Mammary epithelial cell (primary cell): ENCODE measurements at regions not wholly inside any gene's neighbourhood (a gene's known extent, or its start where the extent isn't known, plus 50 kb on each side); places are given as distances from the start of the nearest gene placed in this dataset.

Experiments
- EZH2 ChIP-seq: IDR thresholded peaks from 2 replicates; pipeline ENCODE4 v1.6.1; 2012; ENCODE audit warnings: low read length, inconsistent platforms, borderline replicate concordance
- TF ChIP-seq, protein P1 (sequence below), 2 donors: IDR thresholded peaks in 1 of 2; conservative IDR thresholded peaks in 1 of 2; 2 replicates each; pipeline ENCODE4 v1.5.1; 2011 to 2012; ENCODE audit warnings: inconsistent platforms in 2 of 2, low read length in 2 of 2, mild to moderate bottlenecking in 2 of 2, control low read depth in 1 of 2, low read depth in 1 of 2; ENCODE audit not compliant: insufficient read depth in 1 of 2; ENCODE audit errors: extremely low read depth in 1 of 2

DNA sequence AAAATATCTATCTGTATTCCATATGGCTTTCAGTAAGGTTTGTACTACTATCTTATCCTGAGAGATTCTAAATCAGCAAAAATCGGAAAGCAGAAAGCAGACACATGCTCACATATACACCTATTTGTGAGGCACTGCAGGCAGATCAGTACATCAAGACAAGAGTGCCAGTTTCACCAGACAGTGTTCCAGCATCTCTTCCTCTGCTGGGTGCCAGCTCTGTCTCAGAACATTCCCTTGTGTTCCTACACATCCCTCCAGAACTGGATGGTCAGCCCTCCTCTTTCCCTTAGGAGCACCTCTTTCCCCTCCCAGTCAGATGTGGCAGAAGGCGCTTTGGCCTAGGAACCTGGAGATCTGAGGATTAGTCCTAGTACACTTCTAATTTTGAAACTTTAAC lies 121.3 kb upstream of the IL12A start:
- no peak for TF ChIP-seq EZH2
- TF ChIP-seq, protein P1, sequence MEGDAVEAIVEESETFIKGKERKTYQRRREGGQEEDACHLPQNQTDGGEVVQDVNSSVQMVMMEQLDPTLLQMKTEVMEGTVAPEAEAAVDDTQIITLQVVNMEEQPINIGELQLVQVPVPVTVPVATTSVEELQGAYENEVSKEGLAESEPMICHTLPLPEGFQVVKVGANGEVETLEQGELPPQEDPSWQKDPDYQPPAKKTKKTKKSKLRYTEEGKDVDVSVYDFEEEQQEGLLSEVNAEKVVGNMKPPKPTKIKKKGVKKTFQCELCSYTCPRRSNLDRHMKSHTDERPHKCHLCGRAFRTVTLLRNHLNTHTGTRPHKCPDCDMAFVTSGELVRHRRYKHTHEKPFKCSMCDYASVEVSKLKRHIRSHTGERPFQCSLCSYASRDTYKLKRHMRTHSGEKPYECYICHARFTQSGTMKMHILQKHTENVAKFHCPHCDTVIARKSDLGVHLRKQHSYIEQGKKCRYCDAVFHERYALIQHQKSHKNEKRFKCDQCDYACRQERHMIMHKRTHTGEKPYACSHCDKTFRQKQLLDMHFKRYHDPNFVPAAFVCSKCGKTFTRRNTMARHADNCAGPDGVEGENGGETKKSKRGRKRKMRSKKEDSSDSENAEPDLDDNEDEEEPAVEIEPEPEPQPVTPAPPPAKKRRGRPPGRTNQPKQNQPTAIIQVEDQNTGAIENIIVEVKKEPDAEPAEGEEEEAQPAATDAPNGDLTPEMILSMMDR (conservative IDR thresholded peaks at IDR 0.05 in 1 of 2, IDR thresholded peaks at IDR 0.05 in 1 of 2; ENCODE audit: extremely low read depth in 1 of 2, insufficient read depth in 1 of 2, low read depth in 1 of 2, low read length in 2 of 2), result no peak
